OCI-LY3 (cell line): ENCODE measurements at regions not wholly inside any gene's neighbourhood (a gene's known extent, or its start where the extent isn't known, plus 50 kb on each side); places are given as distances from the start of the nearest gene placed in this dataset.

Experiments used
- CTCF ChIP-seq: fragments of 200-600, 300-600 bp; sonication (generic); IDR thresholded peaks from 2 replicates; pipeline ENCODE4 v1.5.1; 2014; ENCODE audit warnings: antibody characterized with exemption, low read length, low read depth
- EZH2phosphoT487 ChIP-seq: fragments of 200-600 bp; shearing (Covaris generic); IDR thresholded peaks from 2 replicates; pipeline ENCODE4 v1.6.1; 2018; ENCODE audit warnings: antibody characterized with exemption, mixed run types, low read depth

- TF ChIP-seq CTCF, result no peak
- no peak for TF ChIP-seq EZH2phosphoT487
Measured at GRCh38 chr11:79949574-79949973, 508.7 kb upstream of the TENM4 start.
